Astrocyte of the cerebellum (primary cell): ENCODE measurements at regions not wholly inside any gene's neighbourhood (a gene's known extent, or its start where the extent isn't known, plus 50 kb on each side); places are given as distances from the start of the nearest gene placed in this dataset.

Source experiments
- DNase-seq: peaks from one replicate; pipeline ENCODE4 v3.0.0-alpha.2; 2011; ENCODE audit warnings: low read depth
- H3K4me3 ChIP-seq: 2 replicates; pipeline ENCODE4 v1.5.1; 2011; ENCODE audit warnings: mild to moderate bottlenecking, low read depth, low read length, moderate library complexity
- in situ Hi-C: cut with HindIII; loops from 2 replicates; pipeline ENCODE4 v1.10.0; 2017; ENCODE audit warnings: low sequenced_read_pairs
- TF ChIP-seq, protein P1 (sequence below): IDR thresholded peaks from 2 replicates; pipeline ENCODE4 v1.5.1; 2012; ENCODE audit warnings: low read length, low read depth, moderate library complexity, mild to moderate bottlenecking; ENCODE audit errors: missing control alignments

DNA sequence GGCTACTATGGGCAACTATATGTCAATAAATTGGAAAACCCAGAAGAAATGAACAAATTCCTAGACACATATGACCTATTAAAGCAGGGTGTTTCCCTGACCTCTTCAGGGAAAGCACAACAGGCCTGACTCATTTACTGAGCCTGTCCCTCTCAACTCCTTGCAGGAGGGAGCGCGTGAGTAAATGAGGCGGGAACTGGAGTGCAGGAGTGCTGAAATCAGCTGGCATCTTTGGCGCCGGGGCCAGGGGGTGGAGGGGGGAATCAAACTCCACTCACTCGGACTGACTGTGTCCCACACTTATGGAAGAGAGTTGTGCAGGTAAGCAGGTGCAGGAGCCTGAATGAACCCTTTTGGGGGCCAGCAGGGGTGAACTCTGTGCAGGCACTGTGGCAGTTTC, 671.2 kb upstream of the PTCHD4 start:
- DNase-seq = no peak

DNA sequence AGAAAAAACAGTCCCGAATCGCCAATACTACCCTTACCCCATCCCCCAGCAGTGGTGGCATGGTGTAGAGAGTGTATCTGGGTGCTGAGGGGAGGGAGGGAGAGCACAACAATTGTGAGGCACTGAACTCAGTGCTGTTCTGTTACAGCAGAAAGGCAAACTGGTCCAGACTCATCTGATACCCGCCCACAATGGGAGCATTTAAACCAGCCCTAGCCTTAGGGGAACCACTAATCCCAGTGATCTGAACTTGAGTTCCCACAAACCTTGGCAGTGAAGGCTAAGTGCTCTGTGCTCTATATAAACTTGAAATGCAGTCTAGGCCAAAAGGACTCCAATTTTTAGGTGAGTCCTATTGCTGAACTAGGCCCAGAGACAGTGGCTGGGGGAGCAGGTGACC, 666.4 kb upstream of the PTCHD4 start:
- in situ Hi-C loops = no loop called here
- no peak overlapping the region for H3K4me3 ChIP-seq
- TF ChIP-seq, protein P1, sequence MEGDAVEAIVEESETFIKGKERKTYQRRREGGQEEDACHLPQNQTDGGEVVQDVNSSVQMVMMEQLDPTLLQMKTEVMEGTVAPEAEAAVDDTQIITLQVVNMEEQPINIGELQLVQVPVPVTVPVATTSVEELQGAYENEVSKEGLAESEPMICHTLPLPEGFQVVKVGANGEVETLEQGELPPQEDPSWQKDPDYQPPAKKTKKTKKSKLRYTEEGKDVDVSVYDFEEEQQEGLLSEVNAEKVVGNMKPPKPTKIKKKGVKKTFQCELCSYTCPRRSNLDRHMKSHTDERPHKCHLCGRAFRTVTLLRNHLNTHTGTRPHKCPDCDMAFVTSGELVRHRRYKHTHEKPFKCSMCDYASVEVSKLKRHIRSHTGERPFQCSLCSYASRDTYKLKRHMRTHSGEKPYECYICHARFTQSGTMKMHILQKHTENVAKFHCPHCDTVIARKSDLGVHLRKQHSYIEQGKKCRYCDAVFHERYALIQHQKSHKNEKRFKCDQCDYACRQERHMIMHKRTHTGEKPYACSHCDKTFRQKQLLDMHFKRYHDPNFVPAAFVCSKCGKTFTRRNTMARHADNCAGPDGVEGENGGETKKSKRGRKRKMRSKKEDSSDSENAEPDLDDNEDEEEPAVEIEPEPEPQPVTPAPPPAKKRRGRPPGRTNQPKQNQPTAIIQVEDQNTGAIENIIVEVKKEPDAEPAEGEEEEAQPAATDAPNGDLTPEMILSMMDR = no peak

More for the DNA sequence above, 671.2 kb upstream of the PTCHD4 start:
- H3K4me3 ChIP-seq = no peak overlapping the region
- TF ChIP-seq, protein P1 = no peak
- in situ Hi-C loops = no loop called here

DNA sequence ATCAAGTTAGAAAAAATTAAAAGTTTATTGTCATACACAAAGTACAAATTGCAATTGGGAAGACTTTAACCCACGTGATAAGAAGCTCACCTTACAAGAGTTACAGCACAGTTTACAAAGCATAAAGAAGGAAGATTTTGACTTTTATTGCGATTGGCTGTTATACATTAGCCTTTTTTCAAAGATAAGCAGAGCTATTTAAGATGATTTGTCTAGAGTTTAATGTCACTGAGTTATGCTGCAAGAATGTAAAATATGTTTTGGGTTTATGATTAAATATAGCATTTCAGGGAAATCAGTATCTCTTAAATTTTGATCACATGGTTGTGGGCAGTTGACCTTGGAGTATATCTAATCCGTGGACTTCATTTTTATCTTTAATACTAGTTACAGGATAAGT, 664.2 kb upstream of the PTCHD4 start:
- no peak overlapping the region for H3K4me3 ChIP-seq
- in situ Hi-C loops = no loop called here
- no peak for DNase-seq
- TF ChIP-seq, protein P1 = no peak

More for the DNA sequence above, 666.4 kb upstream of the PTCHD4 start:
- no peak for DNase-seq

DNA sequence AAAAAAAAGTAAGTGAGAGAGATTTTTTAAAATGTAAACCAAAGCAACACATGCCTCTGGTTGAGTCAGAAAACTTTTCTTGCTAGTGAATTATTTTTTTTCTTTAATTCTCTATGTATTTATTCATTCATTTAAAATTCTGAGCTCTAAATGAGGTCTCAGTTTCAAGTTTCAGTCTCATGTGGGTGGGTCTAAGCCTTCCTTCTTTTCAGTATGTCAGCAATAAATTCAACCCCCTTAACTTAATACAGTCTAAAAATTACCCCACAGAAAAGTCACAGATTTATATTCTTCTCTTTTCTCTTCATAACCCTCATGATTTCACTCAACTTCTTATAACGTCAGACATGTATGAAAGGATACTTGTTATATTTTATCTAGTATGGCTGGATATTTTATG, 663.3 kb upstream of the PTCHD4 start:
- TF ChIP-seq, protein P1 = no peak
- no peak for DNase-seq
- H3K4me3 ChIP-seq = no peak overlapping the region
- in situ Hi-C loops = loop anchor here (25.0 kb wide), 2 partner anchors 687 to 987 kb away; partner anchors contain the start of gene OPN5

DNA sequence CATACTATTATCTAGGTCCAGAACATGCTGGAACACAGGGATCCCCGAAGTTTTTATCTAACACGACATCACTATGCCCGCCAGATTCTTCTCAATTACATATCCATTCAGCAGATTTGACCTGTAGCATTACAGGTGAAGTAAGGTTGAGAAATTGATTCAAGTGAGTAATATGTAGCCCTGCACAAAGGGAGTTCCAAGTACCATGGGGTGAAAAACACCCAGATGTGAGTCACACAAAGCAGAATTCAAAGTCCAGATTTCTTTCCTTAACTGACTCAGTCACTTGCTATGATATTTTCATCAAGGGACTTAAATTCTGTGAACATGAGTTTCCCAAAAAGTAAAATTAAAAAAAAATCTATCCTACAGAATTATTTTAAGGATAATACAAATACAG, 655.4 kb upstream of the PTCHD4 start:
- in situ Hi-C loops = loop anchor here (25.0 kb wide), 2 partner anchors 679 to 979 kb away; partner anchors contain the start of gene OPN5
- TF ChIP-seq, protein P1 = no peak
- DNase-seq = peak; percentile 8

DNA sequence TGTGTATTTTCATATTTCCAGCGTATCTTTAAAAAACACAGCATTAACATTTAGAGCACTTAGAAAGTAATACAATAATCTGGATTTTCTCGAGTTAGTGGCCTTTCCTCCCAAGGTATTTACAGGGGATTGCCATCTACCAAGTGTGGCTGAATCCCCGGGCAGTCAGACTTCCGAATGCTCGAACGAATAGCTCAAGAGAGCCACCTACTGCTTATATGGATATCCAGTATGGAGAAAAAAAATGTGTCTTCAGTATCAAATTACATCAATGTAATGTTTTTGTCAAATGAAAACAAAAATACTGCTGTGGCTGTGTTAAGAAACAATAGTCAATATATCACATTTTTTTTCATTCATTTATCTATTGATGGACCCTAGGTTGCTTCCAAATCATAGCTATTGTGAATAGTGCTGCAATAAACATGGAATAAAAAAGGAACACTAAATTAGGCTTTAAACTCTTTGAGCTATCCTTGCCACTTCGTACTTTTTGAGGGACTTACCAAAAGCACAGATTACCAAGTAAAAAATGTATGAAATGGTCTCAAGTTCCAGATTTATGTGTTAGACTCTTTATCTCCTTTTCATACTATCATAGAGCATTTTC, 654.5 kb upstream of the PTCHD4 start:
- H3K4me3 ChIP-seq = no peak overlapping the region
- TF ChIP-seq, protein P1 = peak; percentile 67
- in situ Hi-C loops = loop anchor here (25.0 kb wide), 2 partner anchors 678 to 978 kb away; partner anchors contain the start of gene OPN5

More for the DNA sequence above, 655.4 kb upstream of the PTCHD4 start:
- no peak overlapping the region for H3K4me3 ChIP-seq

More for the DNA sequence above, 654.5 kb upstream of the PTCHD4 start:
- DNase-seq = peak; percentile 47
